ENCODE measurements at regions not wholly inside any gene's neighbourhood (a gene's known extent, or its start where the extent isn't known, plus 50 kb on each side); places are given as distances from the start of the nearest gene placed in this dataset.

DNA sequence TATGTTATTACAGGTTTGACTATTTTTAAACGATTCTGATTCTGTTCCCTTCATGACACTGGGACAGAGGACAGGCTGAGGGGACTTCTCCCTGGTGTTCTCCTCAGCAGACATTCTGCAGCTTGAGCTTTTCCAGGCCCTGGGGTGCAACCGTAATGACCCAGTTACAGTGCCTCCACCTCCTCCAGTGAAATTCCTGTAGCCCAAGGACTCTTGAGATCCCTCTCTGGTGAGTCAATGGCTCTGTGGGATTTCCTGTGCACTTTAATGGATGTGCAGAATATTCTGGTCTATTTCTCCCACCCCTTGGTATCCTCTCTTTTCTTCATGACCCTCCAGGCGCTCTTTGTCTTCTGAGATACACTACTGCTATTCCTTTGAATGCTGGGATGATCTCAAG lies 319.3 kb downstream of the INHBA start:
- DNase-seq (ENCODE audit: low read depth), result no peak
- TF ChIP-seq, protein P1, sequence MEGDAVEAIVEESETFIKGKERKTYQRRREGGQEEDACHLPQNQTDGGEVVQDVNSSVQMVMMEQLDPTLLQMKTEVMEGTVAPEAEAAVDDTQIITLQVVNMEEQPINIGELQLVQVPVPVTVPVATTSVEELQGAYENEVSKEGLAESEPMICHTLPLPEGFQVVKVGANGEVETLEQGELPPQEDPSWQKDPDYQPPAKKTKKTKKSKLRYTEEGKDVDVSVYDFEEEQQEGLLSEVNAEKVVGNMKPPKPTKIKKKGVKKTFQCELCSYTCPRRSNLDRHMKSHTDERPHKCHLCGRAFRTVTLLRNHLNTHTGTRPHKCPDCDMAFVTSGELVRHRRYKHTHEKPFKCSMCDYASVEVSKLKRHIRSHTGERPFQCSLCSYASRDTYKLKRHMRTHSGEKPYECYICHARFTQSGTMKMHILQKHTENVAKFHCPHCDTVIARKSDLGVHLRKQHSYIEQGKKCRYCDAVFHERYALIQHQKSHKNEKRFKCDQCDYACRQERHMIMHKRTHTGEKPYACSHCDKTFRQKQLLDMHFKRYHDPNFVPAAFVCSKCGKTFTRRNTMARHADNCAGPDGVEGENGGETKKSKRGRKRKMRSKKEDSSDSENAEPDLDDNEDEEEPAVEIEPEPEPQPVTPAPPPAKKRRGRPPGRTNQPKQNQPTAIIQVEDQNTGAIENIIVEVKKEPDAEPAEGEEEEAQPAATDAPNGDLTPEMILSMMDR (IDR thresholded peaks at IDR 0.05; ENCODE audit: control insufficient read depth, insufficient read depth, low read depth, low read length, missing control alignments), result no peak

GRCh38 chr7:41378156-41378555 lies 324.7 kb downstream of the INHBA start:
- TF ChIP-seq, protein P1 (IDR thresholded peaks at IDR 0.05; ENCODE audit: control insufficient read depth, insufficient read depth, low read depth, low read length, missing control alignments), result no peak
- no peak overlapping the region for H3K4me3 ChIP-seq (ENCODE audit: control insufficient read depth, low read depth, low read length)
- DNase-seq (ENCODE audit: low read depth), result no peak

More for the DNA sequence above, 319.3 kb downstream of the INHBA start:
- H3K4me3 ChIP-seq (ENCODE audit: control insufficient read depth, low read depth, low read length), result no peak overlapping the region

DNA sequence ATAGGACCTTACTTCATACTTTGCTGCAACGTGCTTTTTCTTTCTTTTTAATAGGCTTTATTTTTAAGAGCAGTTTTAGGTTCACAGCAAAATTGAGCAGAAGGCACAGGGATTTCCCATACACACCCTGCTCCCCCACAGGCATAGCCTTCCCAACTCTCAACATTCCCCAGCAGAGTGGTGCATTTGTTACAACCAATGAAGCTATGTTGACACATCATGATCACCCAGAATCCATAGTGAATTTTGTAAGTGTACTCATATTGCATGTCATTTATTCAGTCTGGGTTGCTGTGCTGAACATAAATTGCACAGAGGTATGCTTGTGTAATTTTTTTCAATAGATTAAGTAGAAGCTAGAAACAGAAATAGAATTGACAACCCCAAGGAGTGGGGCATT lies 327.3 kb downstream of the INHBA start:
- DNase-seq (ENCODE audit: low read depth), result no peak
- no peak overlapping the region for H3K4me3 ChIP-seq (ENCODE audit: control insufficient read depth, low read depth, low read length)
- TF ChIP-seq, protein P1 (IDR thresholded peaks at IDR 0.05; ENCODE audit: control insufficient read depth, insufficient read depth, low read depth, low read length, missing control alignments), result no peak

- TF ChIP-seq, protein P1 (IDR thresholded peaks at IDR 0.05; ENCODE audit: control insufficient read depth, insufficient read depth, low read depth, low read length, missing control alignments), result no peak
- H3K4me3 ChIP-seq (ENCODE audit: control insufficient read depth, low read depth, low read length), result no peak overlapping the region
- no peak for DNase-seq (ENCODE audit: low read depth)
Observed at GRCh38 chr7:41374150-41374848, 328.6 kb downstream of the INHBA start.

- no peak for DNase-seq (ENCODE audit: low read depth)
- no peak overlapping the region for H3K4me3 ChIP-seq (ENCODE audit: control insufficient read depth, low read depth, low read length)
- TF ChIP-seq, protein P1 (IDR thresholded peaks at IDR 0.05; ENCODE audit: control insufficient read depth, insufficient read depth, low read depth, low read length, missing control alignments), result no peak
Observed at GRCh38 chr7:41367967-41368882, 334.7 kb downstream of the INHBA start.

DNA sequence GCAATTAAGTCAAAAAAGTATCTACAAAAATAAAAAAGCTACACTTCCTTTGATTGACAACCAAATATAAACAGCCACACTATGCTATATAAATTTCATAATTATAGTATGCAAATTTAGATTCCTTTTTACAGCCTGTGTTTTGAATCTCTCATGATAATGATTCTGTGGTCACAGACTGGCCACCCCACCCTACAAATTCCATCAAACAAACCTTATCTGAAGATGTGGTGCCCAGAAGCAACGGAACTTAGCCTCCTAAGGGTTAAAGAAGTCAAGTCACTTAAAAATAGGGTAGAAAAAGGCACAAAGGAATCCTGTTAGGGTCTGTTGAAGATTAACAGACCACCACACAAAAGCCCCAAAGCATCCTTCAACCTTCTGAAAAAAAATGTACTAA lies 351.8 kb downstream of the INHBA start:
- no peak overlapping the region for H3K4me3 ChIP-seq (ENCODE audit: control insufficient read depth, low read depth, low read length)
- TF ChIP-seq, protein P1 (IDR thresholded peaks at IDR 0.05; ENCODE audit: control insufficient read depth, insufficient read depth, low read depth, low read length, missing control alignments), result no peak
- no peak for DNase-seq (ENCODE audit: low read depth)

Data from AG09309 (cell line).